ENCODE measurements at regions not wholly inside any gene's neighbourhood (a gene's known extent, or its start where the extent isn't known, plus 50 kb on each side); places are given as distances from the start of the nearest gene placed in this dataset.
"Not testable (repeated sequence)": the region's sequence is repeated elsewhere in the genome, so short reads cannot be mapped to it uniquely, and the experiment has no call there.

DNA sequence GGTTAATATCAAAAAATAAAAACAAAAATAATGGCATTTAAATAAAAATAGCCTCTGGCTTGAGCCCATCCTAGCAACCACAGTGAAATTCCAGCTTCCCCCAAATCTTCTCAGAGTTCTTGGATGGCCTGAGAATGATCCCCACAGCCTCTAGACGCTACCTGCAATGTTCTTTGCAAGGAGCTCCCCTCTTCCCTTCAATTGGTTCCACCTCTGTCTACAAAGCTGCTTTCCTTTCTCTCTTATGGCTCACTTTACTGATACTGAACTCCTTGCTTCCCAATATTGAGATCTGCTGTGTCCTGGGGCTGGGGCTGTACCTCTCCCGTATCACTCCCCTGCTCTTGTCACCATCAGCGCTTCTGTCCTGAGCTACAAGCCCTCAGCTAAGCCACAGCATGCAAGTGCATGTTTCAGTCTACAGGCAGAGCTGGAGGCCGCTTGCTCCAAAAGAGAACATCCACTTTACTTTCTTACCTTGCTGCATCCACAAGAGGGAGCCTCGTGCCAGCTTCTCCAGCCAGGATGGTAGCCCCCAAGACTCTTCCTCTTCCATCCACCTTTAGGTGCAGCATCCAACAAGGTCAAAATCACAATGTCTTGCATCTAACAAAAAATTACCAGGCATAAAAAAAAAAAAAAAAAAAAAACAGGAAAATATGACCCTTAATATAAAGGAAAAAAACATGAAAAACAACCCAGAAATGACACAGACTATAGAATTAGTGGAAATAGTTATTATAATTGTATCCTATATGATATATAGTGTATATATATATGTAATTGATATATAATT is 57.4 kb upstream of the PRSS3 start:
- POLR2A ChIA-PET (ENCODE audit: unreplicated experiment) = no interaction called here
- TF ChIP-seq EZH2 (IDR thresholded peaks at IDR 0.05; ENCODE audit: low read length, unreplicated experiment) = no peak
- TF ChIP-seq, protein P1, sequence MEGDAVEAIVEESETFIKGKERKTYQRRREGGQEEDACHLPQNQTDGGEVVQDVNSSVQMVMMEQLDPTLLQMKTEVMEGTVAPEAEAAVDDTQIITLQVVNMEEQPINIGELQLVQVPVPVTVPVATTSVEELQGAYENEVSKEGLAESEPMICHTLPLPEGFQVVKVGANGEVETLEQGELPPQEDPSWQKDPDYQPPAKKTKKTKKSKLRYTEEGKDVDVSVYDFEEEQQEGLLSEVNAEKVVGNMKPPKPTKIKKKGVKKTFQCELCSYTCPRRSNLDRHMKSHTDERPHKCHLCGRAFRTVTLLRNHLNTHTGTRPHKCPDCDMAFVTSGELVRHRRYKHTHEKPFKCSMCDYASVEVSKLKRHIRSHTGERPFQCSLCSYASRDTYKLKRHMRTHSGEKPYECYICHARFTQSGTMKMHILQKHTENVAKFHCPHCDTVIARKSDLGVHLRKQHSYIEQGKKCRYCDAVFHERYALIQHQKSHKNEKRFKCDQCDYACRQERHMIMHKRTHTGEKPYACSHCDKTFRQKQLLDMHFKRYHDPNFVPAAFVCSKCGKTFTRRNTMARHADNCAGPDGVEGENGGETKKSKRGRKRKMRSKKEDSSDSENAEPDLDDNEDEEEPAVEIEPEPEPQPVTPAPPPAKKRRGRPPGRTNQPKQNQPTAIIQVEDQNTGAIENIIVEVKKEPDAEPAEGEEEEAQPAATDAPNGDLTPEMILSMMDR (conservative IDR thresholded peaks at IDR 0.05; ENCODE audit: low read depth, low read length) = peak; percentile 71

DNA sequence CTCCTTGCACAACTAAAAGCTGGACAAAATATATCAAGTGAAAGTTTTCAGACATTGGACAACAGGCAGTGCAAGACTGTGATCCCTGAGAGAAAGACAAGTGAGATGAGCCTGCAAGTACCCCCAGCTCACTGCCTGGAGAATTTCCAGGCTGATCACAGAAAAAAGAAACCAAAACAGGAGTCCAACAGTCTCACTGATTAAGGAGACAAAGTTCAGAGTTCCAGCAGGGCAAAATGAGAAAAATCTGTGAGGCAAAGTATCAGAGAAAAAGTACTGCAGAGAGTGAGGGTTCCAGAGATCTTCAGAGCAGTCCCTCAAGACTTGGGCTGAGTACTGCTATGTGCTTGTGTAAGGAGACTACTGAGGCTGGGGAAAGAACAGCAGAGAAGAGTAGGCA is 56.0 kb upstream of the PRSS3 start:
- Histone ChIP-seq H3K27me3 (ENCODE audit: low read length) (no peaks in the 10 kb centered on the region), H3F3A (ENCODE audit: low read length, unreplicated experiment) (no peaks in the 10 kb centered on the region), H3K9ac (ENCODE audit: low read length) (no peak overlapping the region), H3K27ac (ENCODE audit: low read length) (no peak overlapping the region), H4K20me1 (ENCODE audit: low read length) (no peaks in the 10 kb centered on the region), H3K4me2 (ENCODE audit: low read length) (no peak overlapping the region), H2AFZ (ENCODE audit: low read length) (no peak overlapping the region), H3K4me1 (ENCODE audit: insufficient read depth, low read length) (peaks cover 27% of the 10 kb centered on the region), H3K36me3 (ENCODE audit: low read depth, low read length) (no peaks in the 10 kb centered on the region), H3K9me3 (ENCODE audit: low read length) (no peaks in the 10 kb centered on the region), H3K79me2 (ENCODE audit: low read length) (no peaks in the 10 kb centered on the region), H3K4me3 (ENCODE audit: low read length) (no peak overlapping the region), H3K9me2 (replicated peaks; ENCODE audit: low read length) (no peaks in the 10 kb centered on the region)
- DNase-seq = no peak
- TF ChIP-seq, protein P1 (conservative IDR thresholded peaks at IDR 0.05; ENCODE audit: low read depth, low read length) = no peak
- ATAC-seq = no peak
- no TSS peak for BruUV-seq (replicated peaks)
- CTCF ChIA-PET = interaction anchor here (0.7 to 1.4 kb wide), 2 partner anchors 40 to 115 kb away, joined by 3 to 4 read pairs; no protein-coding TSS in a partner anchor
- POLR2A ChIA-PET (ENCODE audit: unreplicated experiment) = interaction anchor here (0.6 kb wide), 1 partner anchor 24 kb away, joined by 6 read pairs; no protein-coding TSS in a partner anchor
- intact Hi-C loops (cut with micrococcal nuclease) = loop anchor here (2.0 to 5.0 kb wide), 2 partner anchors 78 to 119 kb away; partner anchors contain the start of gene UBE2R2

More for the DNA sequence above, 57.4 kb upstream of the PRSS3 start:
- Histone ChIP-seq H2AFZ (ENCODE audit: low read length) (peak overlapping the region; percentile 90), H3F3A (ENCODE audit: low read length, unreplicated experiment) (no peaks in the 10 kb centered on the region), H3K9me2 (replicated peaks; ENCODE audit: low read length) (no peaks in the 10 kb centered on the region), H4K20me1 (ENCODE audit: low read length) (no peaks in the 10 kb centered on the region), H3K4me3 (ENCODE audit: low read length) (no peak overlapping the region), H3K9me3 (ENCODE audit: low read length) (no peaks in the 10 kb centered on the region), H3K27me3 (ENCODE audit: low read length) (no peaks in the 10 kb centered on the region), H3K79me2 (ENCODE audit: low read length) (no peaks in the 10 kb centered on the region), H3K36me3 (ENCODE audit: low read depth, low read length) (no peaks in the 10 kb centered on the region), H3K4me2 (ENCODE audit: low read length) (peak overlapping the region; percentile 73), H3K27ac (ENCODE audit: low read length) (peak overlapping the region; percentile 50), H3K9ac (ENCODE audit: low read length) (peak overlapping the region; percentile 53), H3K4me1 (ENCODE audit: insufficient read depth, low read length) (peaks cover 29% of the 10 kb centered on the region)
- BruUV-seq (replicated peaks) = TSS peak; percentile 29
- ATAC-seq = peak; percentile 78
- intact Hi-C loops (cut with micrococcal nuclease) = loop anchor here (1.0 to 5.0 kb wide), 3 partner anchors 40 to 121 kb away; partner anchors contain the start of gene UBE2R2
- CTCF ChIA-PET = interaction anchor here (0.5 to 1.9 kb wide), 10 partner anchors 13 to 114 kb away, joined by 3 to 34 read pairs (median 3); no protein-coding TSS in a partner anchor
- DNase-seq = peak; percentile 63

- H3K9me3 ChIP-seq (ENCODE audit: low read length) = no peaks in the 10 kb centered on the region
- intact Hi-C loops (cut with micrococcal nuclease) = no loop called here
- no peak overlapping the region for H3K27ac ChIP-seq (ENCODE audit: low read length)
- H3K36me3 ChIP-seq (ENCODE audit: low read depth, low read length) = no peaks in the 10 kb centered on the region
- ChIA-PET POLR2A (ENCODE audit: unreplicated experiment) (interaction anchor here (0.6 kb wide), 1 partner anchor 67 kb away, joined by 4 read pairs; no protein-coding TSS in a partner anchor), CTCF (interaction anchor here (0.6 kb wide), 1 partner anchor 38 kb away, joined by 3 read pairs; no protein-coding TSS in a partner anchor)
- H3K4me1 ChIP-seq (ENCODE audit: insufficient read depth, low read length) = peaks cover 20% of the 10 kb centered on the region
- DNase-seq = no peak
- H2AFZ ChIP-seq (ENCODE audit: low read length) = no peak overlapping the region
- TF ChIP-seq EZH2phosphoT487 (IDR thresholded peaks at IDR 0.05; ENCODE audit: borderline replicate concordance, low read length) (no peak), EZH2 (IDR thresholded peaks at IDR 0.05; ENCODE audit: low read length, unreplicated experiment) (no peak)
- TF ChIP-seq, protein P1 (conservative IDR thresholded peaks at IDR 0.05; ENCODE audit: low read depth, low read length) = no peak
- H3K4me2 ChIP-seq (ENCODE audit: low read length) = no peak overlapping the region
- H3K4me3 ChIP-seq (ENCODE audit: low read length) = no peak overlapping the region
- no peaks in the 10 kb centered on the region for H4K20me1 ChIP-seq (ENCODE audit: low read length)
- no peaks in the 10 kb centered on the region for H3K79me2 ChIP-seq (ENCODE audit: low read length)
- no TSS peak for BruUV-seq (replicated peaks)
- no peaks in the 10 kb centered on the region for H3K27me3 ChIP-seq (ENCODE audit: low read length)
- no peaks in the 10 kb centered on the region for H3K9me2 ChIP-seq (replicated peaks; ENCODE audit: low read length)
- H3F3A ChIP-seq (ENCODE audit: low read length, unreplicated experiment) = no peaks in the 10 kb centered on the region
- H3K9ac ChIP-seq (ENCODE audit: low read length) = no peak overlapping the region
- no peak for ATAC-seq
Observed at GRCh38 chr9:33740075-33740474, 55.3 kb upstream of the PRSS3 start.

GRCh38 chr9:33740958-33741357 is 54.4 kb upstream of the PRSS3 start:
- CTCF ChIA-PET; ATAC-seq; POLR2A ChIA-PET (ENCODE audit: unreplicated experiment); H4K20me1 ChIP-seq (ENCODE audit: low read length); H3K4me2 ChIP-seq (ENCODE audit: low read length); H3K9ac ChIP-seq (ENCODE audit: low read length); H3K9me2 ChIP-seq (replicated peaks; ENCODE audit: low read length); BruUV-seq (replicated peaks); H3K36me3 ChIP-seq (ENCODE audit: low read depth, low read length); H3K4me3 ChIP-seq (ENCODE audit: low read length); H3K27ac ChIP-seq (ENCODE audit: low read length); H2AFZ ChIP-seq (ENCODE audit: low read length); DNase-seq; H3K79me2 ChIP-seq (ENCODE audit: low read length); H3K27me3 ChIP-seq (ENCODE audit: low read length); H3F3A ChIP-seq (ENCODE audit: low read length, unreplicated experiment); intact Hi-C loops (cut with micrococcal nuclease); H3K9me3 ChIP-seq (ENCODE audit: low read length): not testable (repeated sequence)
- peaks cover 12% of the 10 kb centered on the region for H3K4me1 ChIP-seq (ENCODE audit: insufficient read depth, low read length)
